DND-41 (cell line): ENCODE measurements at regions not wholly inside any gene's neighbourhood (a gene's known extent, or its start where the extent isn't known, plus 50 kb on each side); places are given as distances from the start of the nearest gene placed in this dataset.

Experiments used
- ATAC-seq: fragments of 200-7000 bp; cut with Tn5 transposase; 3 replicates; pipeline ENCODE4 v1.9.1; 2021; ENCODE audit warnings: low read depth; ENCODE audit not compliant: insufficient read depth
- DNase-seq: peaks from one replicate; pipeline ENCODE4 v3.0.0-alpha.2; 2020
- H2AFZ ChIP-seq: 2 replicates; pipeline ENCODE4 v1.6.0; 2012; ENCODE audit warnings: low read depth, low read length
- H3K27ac ChIP-seq: 2 replicates; pipeline ENCODE4 v1.5.1; 2012; ENCODE audit warnings: low read length, inconsistent platforms
- H3K27me3 ChIP-seq: fragments of 200-600 bp; sonication (generic); 2 replicates; pipeline ENCODE4 v1.6.0; 2012; ENCODE audit warnings: low read length, mild to moderate bottlenecking, inconsistent platforms; ENCODE audit not compliant: insufficient read depth, poor library complexity
- H3K36me3 ChIP-seq: 2 replicates; pipeline ENCODE4 v1.5.1; 2012; ENCODE audit warnings: low read length, inconsistent platforms; ENCODE audit not compliant: insufficient read depth
- H3K4me1 ChIP-seq: 2 replicates; pipeline ENCODE4 v1.5.1; 2012; ENCODE audit warnings: mild to moderate bottlenecking, low read length; ENCODE audit not compliant: insufficient read depth
- H3K4me2 ChIP-seq: 2 replicates; pipeline ENCODE4 v1.6.0; 2012; ENCODE audit warnings: mild to moderate bottlenecking, moderate library complexity, low read length, inconsistent platforms; ENCODE audit not compliant: insufficient read depth
- H3K4me3 ChIP-seq, 2 experiments: fragments of 200-600 bp in 1 of 2; shearing (Covaris generic) in 1 of 2; 2 replicates each; pipeline ENCODE4 v1.5.1; 2012 to 2016; ENCODE audit warnings: inconsistent platforms in 2 of 2, low read length in 2 of 2, mild to moderate bottlenecking in 2 of 2, low read depth in 1 of 2, moderate library complexity in 1 of 2
- H3K79me2 ChIP-seq: 2 replicates; pipeline ENCODE4 v1.6.0; 2012; ENCODE audit warnings: low read length, inconsistent platforms; ENCODE audit not compliant: insufficient read depth
- H3K9ac ChIP-seq: 2 replicates; pipeline ENCODE4 v1.6.0; 2012; ENCODE audit warnings: low read depth, mild to moderate bottlenecking, inconsistent platforms, low read length, moderate library complexity
- H3K9me3 ChIP-seq: 2 replicates; pipeline ENCODE4 v1.5.1; 2012; ENCODE audit warnings: low read length, moderate library complexity, mild to moderate bottlenecking, inconsistent platforms; ENCODE audit not compliant: insufficient read depth, severe bottlenecking
- H4K20me1 ChIP-seq: 2 replicates; pipeline ENCODE4 v1.6.0; 2012; ENCODE audit warnings: low read length; ENCODE audit not compliant: insufficient read depth
- EZH2 ChIP-seq: IDR thresholded peaks from 3 replicates; pipeline ENCODE4 v1.6.1; 2012; ENCODE audit warnings: borderline replicate concordance, low read depth, mild to moderate bottlenecking, moderate library complexity, low read length, inconsistent platforms; ENCODE audit not compliant: severe bottlenecking
- TF ChIP-seq, protein P1 (sequence below): IDR thresholded peaks from 2 replicates; pipeline ENCODE4 v1.5.1; 2012; ENCODE audit warnings: borderline replicate concordance, low read length, moderate library complexity, mild to moderate bottlenecking; ENCODE audit not compliant: poor library complexity, severe bottlenecking; ENCODE audit errors: extremely low read depth

GRCh38 chr7:128171342-128171918, 69.6 kb upstream of the LEP start:
- Histone ChIP-seq H2AFZ (no peak overlapping the region), H3K36me3 (no peaks in the 10 kb centered on the region), H3K79me2 (no peaks in the 10 kb centered on the region), H3K9me3 (no peaks in the 10 kb centered on the region), H3K4me2 (no peak overlapping the region), H3K27me3 (no peaks in the 10 kb centered on the region), H3K9ac (no peak overlapping the region), H3K4me3 (no peak overlapping the region), H4K20me1 (peaks cover 3% of the 10 kb centered on the region; the same call in 1 of the 2 replicates), H3K4me1 (no peaks in the 10 kb centered on the region), H3K27ac (no peak overlapping the region)
- ATAC-seq (no peak), DNase-seq (no peak)
- TF ChIP-seq EZH2 = no peak
- TF ChIP-seq, protein P1, sequence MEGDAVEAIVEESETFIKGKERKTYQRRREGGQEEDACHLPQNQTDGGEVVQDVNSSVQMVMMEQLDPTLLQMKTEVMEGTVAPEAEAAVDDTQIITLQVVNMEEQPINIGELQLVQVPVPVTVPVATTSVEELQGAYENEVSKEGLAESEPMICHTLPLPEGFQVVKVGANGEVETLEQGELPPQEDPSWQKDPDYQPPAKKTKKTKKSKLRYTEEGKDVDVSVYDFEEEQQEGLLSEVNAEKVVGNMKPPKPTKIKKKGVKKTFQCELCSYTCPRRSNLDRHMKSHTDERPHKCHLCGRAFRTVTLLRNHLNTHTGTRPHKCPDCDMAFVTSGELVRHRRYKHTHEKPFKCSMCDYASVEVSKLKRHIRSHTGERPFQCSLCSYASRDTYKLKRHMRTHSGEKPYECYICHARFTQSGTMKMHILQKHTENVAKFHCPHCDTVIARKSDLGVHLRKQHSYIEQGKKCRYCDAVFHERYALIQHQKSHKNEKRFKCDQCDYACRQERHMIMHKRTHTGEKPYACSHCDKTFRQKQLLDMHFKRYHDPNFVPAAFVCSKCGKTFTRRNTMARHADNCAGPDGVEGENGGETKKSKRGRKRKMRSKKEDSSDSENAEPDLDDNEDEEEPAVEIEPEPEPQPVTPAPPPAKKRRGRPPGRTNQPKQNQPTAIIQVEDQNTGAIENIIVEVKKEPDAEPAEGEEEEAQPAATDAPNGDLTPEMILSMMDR = no peak

DNA sequence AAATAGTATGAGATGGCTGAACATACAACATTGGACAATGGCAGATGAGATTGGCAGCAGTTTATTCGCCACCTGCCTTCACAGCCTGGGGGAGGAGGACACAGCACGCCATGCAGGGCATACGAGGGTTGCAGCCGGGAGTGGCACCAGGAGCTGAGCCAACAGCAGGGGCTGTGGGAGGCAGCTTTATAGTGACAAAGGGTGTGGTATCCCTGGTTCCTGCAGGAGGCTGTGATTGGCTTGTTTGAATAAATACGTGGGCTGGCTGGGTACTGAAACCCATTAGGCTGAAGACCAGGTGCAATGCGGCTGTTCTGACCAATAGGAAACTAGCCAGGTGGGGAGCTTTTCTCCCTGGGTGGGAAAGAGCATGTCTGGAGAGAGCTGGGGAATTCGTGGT, 68.9 kb upstream of the LEP start:
- no peaks in the 10 kb centered on the region for H3K9me3 ChIP-seq
- H4K20me1 ChIP-seq = peaks cover 3% of the 10 kb centered on the region; the same call in 1 of the 2 replicates
- no peak overlapping the region for H3K9ac ChIP-seq
- no peaks in the 10 kb centered on the region for H3K27me3 ChIP-seq
- ATAC-seq (no peak), DNase-seq (no peak)
- H3K27ac ChIP-seq = no peak overlapping the region
- no peak overlapping the region for H3K4me2 ChIP-seq
- H3K4me1 ChIP-seq = no peaks in the 10 kb centered on the region
- H2AFZ ChIP-seq = no peak overlapping the region
- H3K79me2 ChIP-seq = no peaks in the 10 kb centered on the region
- TF ChIP-seq EZH2 = no peak
- TF ChIP-seq, protein P1 = no peak
- H3K36me3 ChIP-seq = no peaks in the 10 kb centered on the region
- H3K4me3 ChIP-seq = no peak overlapping the region

- Histone ChIP-seq H2AFZ (no peak overlapping the region), H3K79me2 (no peaks in the 10 kb centered on the region), H3K9ac (no peak overlapping the region), H3K36me3 (no peaks in the 10 kb centered on the region), H3K27me3 (no peaks in the 10 kb centered on the region), H3K9me3 (no peaks in the 10 kb centered on the region), H3K4me1 (no peaks in the 10 kb centered on the region), H3K27ac (no peak overlapping the region), H3K4me2 (no peak overlapping the region), H4K20me1 (peaks cover 3% of the 10 kb centered on the region; the same call in 1 of the 2 replicates), H3K4me3 (no peak overlapping the region)
- no peak for TF ChIP-seq EZH2
- TF ChIP-seq, protein P1 = no peak
- peak; percentile 61; the same call in 1 of the 3 replicates for ATAC-seq
- no peak for DNase-seq
These were observed 68.1 kb upstream of the LEP start for GRCh38 chr7:128172963-128173362.
